Neural cell (in vitro differentiated cells): ENCODE measurements at regions not wholly inside any gene's neighbourhood (a gene's known extent, or its start where the extent isn't known, plus 50 kb on each side); places are given as distances from the start of the nearest gene placed in this dataset.

Source experiments
- H2AFZ ChIP-seq: fragments of 200-600, 300-800 bp; sonication (generic), shearing (Covaris generic); 2 replicates; pipeline ENCODE4 v1.6.0; 2014; ENCODE audit warnings: low read depth, mild to moderate bottlenecking, antibody characterized with exemption, low read length, moderate library complexity
- H3F3A ChIP-seq: fragments of 200-600 bp; shearing (Covaris generic); 2 replicates; pipeline ENCODE4 v1.6.1; 2016; ENCODE audit warnings: mild to moderate bottlenecking, moderate library complexity, mixed read lengths, antibody characterized with exemption, low read length; ENCODE audit not compliant: insufficient read depth, poor library complexity, severe bottlenecking
- H3K27ac ChIP-seq: fragments of 200-600, 300-800 bp; sonication (generic), shearing (Covaris generic); 2 replicates; pipeline ENCODE4 v1.5.1; 2014; ENCODE audit warnings: mild to moderate bottlenecking, low read length, moderate library complexity
- H3K27me3 ChIP-seq: fragments of 300-800, 200-600 bp; sonication (generic), shearing (Covaris generic); 2 replicates; pipeline ENCODE4 v1.6.0; 2014; ENCODE audit warnings: mild to moderate bottlenecking, low read depth, low read length, moderate library complexity; ENCODE audit not compliant: insufficient read depth
- H3K36me3 ChIP-seq: fragments of 300-800, 200-600 bp; sonication (generic), shearing (Covaris generic); 2 replicates; pipeline ENCODE4 v1.5.1; 2014; ENCODE audit warnings: mild to moderate bottlenecking, antibody characterized with exemption, low read length, moderate library complexity; ENCODE audit not compliant: insufficient read depth
- H3K4me2 ChIP-seq: fragments of 300-800, 200-600 bp; sonication (generic), shearing (Covaris generic); 2 replicates; pipeline ENCODE4 v1.6.0; 2014; ENCODE audit warnings: mild to moderate bottlenecking, low read length
- H3K4me3 ChIP-seq: fragments of 300-800, 200-600 bp; sonication (generic), shearing (Covaris generic); 2 replicates; pipeline ENCODE4 v1.5.1; 2014; ENCODE audit warnings: mild to moderate bottlenecking, low read length, moderate library complexity
- H3K79me2 ChIP-seq: fragments of 200-600 bp; shearing (Covaris generic); replicated peaks from 2 replicates; pipeline ENCODE4 v1.6.0; 2014; ENCODE audit warnings: mild to moderate bottlenecking, low read length, moderate library complexity; ENCODE audit not compliant: insufficient read depth
- H3K9ac ChIP-seq: fragments of 300-800, 200-600 bp; sonication (generic), shearing (Covaris generic); 2 replicates; pipeline ENCODE4 v1.6.1; 2016; ENCODE audit warnings: mild to moderate bottlenecking, low read length, mixed read lengths
- H3K9me2 ChIP-seq: fragments of 200-600 bp; shearing (Covaris generic); 2 replicates; pipeline ENCODE4 v1.6.1; 2016; ENCODE audit warnings: mild to moderate bottlenecking, low read length, mixed read lengths; ENCODE audit not compliant: insufficient read depth
- H3K9me3 ChIP-seq: fragments of 200-600, 300-800 bp; sonication (generic), shearing (Covaris generic); 2 replicates; pipeline ENCODE4 v1.6.1; 2016; ENCODE audit warnings: mild to moderate bottlenecking, mixed run types, low read length, moderate library complexity, mixed read lengths
- H4K20me1 ChIP-seq: fragments of 200-600 bp; shearing (Covaris generic); 2 replicates; pipeline ENCODE4 v1.6.1; 2016; ENCODE audit warnings: mild to moderate bottlenecking, mixed run types; ENCODE audit not compliant: insufficient read depth
- CTCF ChIP-seq: fragments of 450-650 bp; IDR thresholded peaks from 2 replicates; pipeline ENCODE4 v1.5.1; 2014; ENCODE audit warnings: antibody characterized with exemption, mild to moderate bottlenecking, moderate library complexity; ENCODE audit not compliant: poor library complexity, severe bottlenecking
- EP300 ChIP-seq: fragments of 450-650 bp; conservative IDR thresholded peaks from 2 replicates; pipeline ENCODE4 v1.6.1; 2014; ENCODE audit warnings: antibody characterized with exemption, mild to moderate bottlenecking, moderate library complexity; ENCODE audit not compliant: poor library complexity, severe bottlenecking
- EZH2 ChIP-seq: fragments of 200-600, 300-800 bp; shearing (Covaris generic), sonication (generic); IDR thresholded peaks from 2 replicates; pipeline ENCODE4 v1.6.1; 2014; ENCODE audit warnings: antibody characterized with exemption, low read length, borderline replicate concordance, mild to moderate bottlenecking; ENCODE audit not compliant: insufficient read depth, poor library complexity, severe bottlenecking
- MXI1 ChIP-seq: fragments of 450-650 bp; conservative IDR thresholded peaks from 2 replicates; pipeline ENCODE4 v1.6.1; 2014; ENCODE audit warnings: antibody characterized with exemption, mild to moderate bottlenecking; ENCODE audit not compliant: poor library complexity, severe bottlenecking
- POLR2AphosphoS5 ChIP-seq: IDR thresholded peaks from 2 replicates; pipeline ENCODE4 v1.6.1; 2012
- RAD21 ChIP-seq: fragments of 450-650 bp; conservative IDR thresholded peaks from 2 replicates; pipeline ENCODE4 v1.6.1; 2014; ENCODE audit warnings: antibody characterized with exemption, mild to moderate bottlenecking, moderate library complexity
- REST ChIP-seq: IDR thresholded peaks from 2 replicates; pipeline ENCODE4 v1.6.1; 2012; ENCODE audit warnings: borderline replicate concordance
- SMC3 ChIP-seq: fragments of 450-650 bp; conservative IDR thresholded peaks from 2 replicates; pipeline ENCODE4 v1.6.1; 2014; ENCODE audit warnings: antibody characterized with exemption, mild to moderate bottlenecking, moderate library complexity; ENCODE audit not compliant: poor library complexity
- TAF1 ChIP-seq: IDR thresholded peaks from 2 replicates; pipeline ENCODE4 v1.6.1; 2012; ENCODE audit warnings: low read depth

- Histone ChIP-seq H3K9ac (no peak overlapping the region), H3K4me3 (no peak overlapping the region), H3K9me2 (no peaks in the 10 kb centered on the region), H4K20me1 (no peaks in the 10 kb centered on the region), H3K79me2 (no peaks in the 10 kb centered on the region), H3K36me3 (no peaks in the 10 kb centered on the region), H3F3A (no peaks in the 10 kb centered on the region), H3K9me3 (no peaks in the 10 kb centered on the region), H2AFZ (no peak overlapping the region), H3K4me2 (no peak overlapping the region), H3K27ac (no peak overlapping the region), H3K27me3 (no peaks in the 10 kb centered on the region)
- TF ChIP-seq POLR2AphosphoS5 (no peak), MXI1 (no peak), EP300 (no peak), REST (no peak), SMC3 (no peak), TAF1 (no peak), CTCF (no peak), EZH2 (no peak), RAD21 (no peak)
Observed at GRCh38 chr1:101548376-101548775, 311.6 kb downstream of the S1PR1 start.

- Histone ChIP-seq H3K79me2 (no peaks in the 10 kb centered on the region), H3K27me3 (no peaks in the 10 kb centered on the region), H3F3A (no peaks in the 10 kb centered on the region), H3K4me3 (no peak overlapping the region), H3K9me3 (no peaks in the 10 kb centered on the region), H2AFZ (no peak overlapping the region), H3K36me3 (no peaks in the 10 kb centered on the region), H4K20me1 (no peaks in the 10 kb centered on the region), H3K9ac (no peak overlapping the region), H3K9me2 (no peaks in the 10 kb centered on the region), H3K27ac (no peak overlapping the region), H3K4me2 (no peak overlapping the region)
- TF ChIP-seq EZH2, result no peak
- TF ChIP-seq RAD21, result no peak
- TF ChIP-seq REST, result no peak
- TF ChIP-seq MXI1, result no peak
- no peak for TF ChIP-seq POLR2AphosphoS5
- no peak for TF ChIP-seq TAF1
- TF ChIP-seq SMC3, result no peak
- TF ChIP-seq EP300, result no peak
- TF ChIP-seq CTCF, result no peak
Observed at GRCh38 chr1:101550581-101550980, 313.8 kb downstream of the S1PR1 start.
